A673 (cell line): ENCODE measurements at regions not wholly inside any gene's neighbourhood (a gene's known extent, or its start where the extent isn't known, plus 50 kb on each side); places are given as distances from the start of the nearest gene placed in this dataset.

Experiments
- BruUV-seq: library from RNA; stranded (reverse); fragments of 400-500 nt; replicated peaks from 2 replicates; lab custom pipeline; 2021; lab: Mats Ljungman, UMichigan
- CTCF ChIA-PET: fragments of 300-600 bp; sonication (Branson Sonifier 250); formaldehyde crosslinking; loops from one replicate; lab custom pipeline; 2022; ENCODE audit warnings: antibody characterized with exemption; lab: Charles Lee
- POLR2A ChIA-PET: fragments of 300-600 bp; sonication (Branson Sonifier 250); formaldehyde crosslinking; loops from one replicate; lab custom pipeline; 2022; ENCODE audit warnings: antibody characterized with exemption; ENCODE audit not compliant: low non-redundant PET; lab: Charles Lee
- DNase-seq: peaks from one replicate; pipeline ENCODE4 v3.0.0-alpha.2; 2015; ENCODE audit warnings: low spot score
- H3K27ac ChIP-seq: fragments of 200-600 bp; sonication (generic); 2 replicates; pipeline ENCODE4 v1.5.1; 2016; ENCODE audit warnings: mixed run types, low read depth, mild to moderate bottlenecking, mixed read lengths, antibody characterized with exemption, low read length; ENCODE audit not compliant: poor library complexity, severe bottlenecking
- H3K27me3 ChIP-seq: fragments of 200-600 bp; sonication (generic); replicated peaks from 2 replicates; pipeline ENCODE4 v1.6.1; 2017; ENCODE audit warnings: mixed run types, low read depth, mild to moderate bottlenecking, mixed read lengths, antibody characterized with exemption, low read length; ENCODE audit not compliant: insufficient read depth, poor library complexity
- H3K36me3 ChIP-seq: fragments of 200-600 bp; sonication (generic); 2 replicates; pipeline ENCODE4 v1.6.1; 2016; ENCODE audit warnings: mixed run types, mild to moderate bottlenecking, mixed read lengths, antibody characterized with exemption, low read length; ENCODE audit not compliant: insufficient read depth, poor library complexity, severe bottlenecking
- H3K4me1 ChIP-seq: fragments of 200-600 bp; sonication (generic); 2 replicates; pipeline ENCODE4 v1.6.1; 2017; ENCODE audit warnings: mixed run types, mild to moderate bottlenecking, mixed read lengths, antibody characterized with exemption, low read length; ENCODE audit not compliant: insufficient read depth, poor library complexity, severe bottlenecking
- H3K4me3 ChIP-seq: fragments of 200-600 bp; sonication (generic); 2 replicates; pipeline ENCODE4 v1.5.1; 2016; ENCODE audit warnings: low read depth, mixed run types, mild to moderate bottlenecking, mixed read lengths, low read length; ENCODE audit not compliant: poor library complexity, severe bottlenecking
- H3K9me3 ChIP-seq: fragments of 200-600 bp; sonication (generic); 2 replicates; pipeline ENCODE4 v1.6.1; 2016; ENCODE audit warnings: mixed run types, low read depth, mild to moderate bottlenecking, mixed read lengths, antibody characterized with exemption, low read length; ENCODE audit not compliant: poor library complexity, severe bottlenecking
- CTCF ChIP-seq: fragments of 300-800, 200-600 bp; sonication (generic); conservative IDR thresholded peaks from 2 replicates; pipeline ENCODE4 v1.5.1; 2017; ENCODE audit warnings: low read depth, mild to moderate bottlenecking, antibody characterized with exemption, low read length, moderate library complexity, mixed read lengths
- EZH2 ChIP-seq: fragments of 200-600 bp; sonication (generic); IDR thresholded peaks from 2 replicates; pipeline ENCODE4 v1.6.1; 2017; ENCODE audit warnings: borderline replicate concordance, low read depth, mild to moderate bottlenecking, mixed read lengths, antibody characterized with exemption, low read length; ENCODE audit not compliant: poor library complexity, severe bottlenecking
- intact Hi-C: fragments of 100-400 bp; cut with micrococcal nuclease; formaldehyde crosslinking; loops from one replicate; pipeline ENCODE4 v1.10.0; 2022; ENCODE audit not compliant: unreplicated experiment

DNA sequence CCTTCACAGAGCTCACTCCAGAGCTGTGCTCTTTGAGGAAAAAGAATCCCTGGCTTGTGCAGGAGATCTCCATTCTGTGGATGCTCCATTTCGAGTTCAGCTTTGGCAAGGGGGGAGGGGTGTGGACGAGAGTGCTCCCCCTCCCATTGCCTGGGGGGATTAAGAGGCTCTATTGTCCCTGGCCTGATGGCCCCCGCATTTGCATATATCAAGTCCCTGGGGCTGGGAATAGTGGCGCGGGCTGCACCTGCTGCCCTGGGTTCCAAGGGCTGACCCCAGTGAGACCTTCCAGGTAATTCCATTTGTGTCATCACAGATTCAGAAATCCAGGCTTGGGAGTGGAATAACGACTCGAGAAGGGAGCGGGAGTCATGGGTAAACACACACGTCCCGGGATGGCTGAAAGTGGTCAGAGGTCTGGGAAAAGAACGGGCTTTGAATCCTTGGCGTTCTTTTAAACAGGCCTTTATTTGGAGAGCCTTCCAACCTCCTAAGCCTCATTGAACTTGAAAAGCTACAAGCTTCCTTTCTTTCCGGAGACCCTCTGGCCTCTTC lies 479.3 kb downstream of the HS3ST3B1 start:
- intact Hi-C loops, result no loop called here
- ChIA-PET CTCF (no interaction called here), POLR2A (no interaction called here)
- Histone ChIP-seq H3K27me3 (no peaks in the 10 kb centered on the region), H3K9me3 (peaks cover 52% of the 10 kb centered on the region), H3K27ac (no peak overlapping the region), H3K36me3 (no peaks in the 10 kb centered on the region), H3K4me1 (no peaks in the 10 kb centered on the region), H3K4me3 (no peak overlapping the region)
- DNase-seq, result no peak
- TF ChIP-seq CTCF (no peak), EZH2 (no peak)
- no TSS peak for BruUV-seq

GRCh38 chr17:14779241-14779640 lies 478.4 kb downstream of the HS3ST3B1 start:
- no peak for DNase-seq
- H3K9me3 ChIP-seq, result peaks cover 46% of the 10 kb centered on the region
- no peak overlapping the region for H3K27ac ChIP-seq
- no peaks in the 10 kb centered on the region for H3K4me1 ChIP-seq
- intact Hi-C loops, result no loop called here
- TF ChIP-seq EZH2 (no peak), CTCF (no peak)
- no TSS peak for BruUV-seq
- no peak overlapping the region for H3K4me3 ChIP-seq
- no peaks in the 10 kb centered on the region for H3K27me3 ChIP-seq
- POLR2A ChIA-PET, result no interaction called here
- CTCF ChIA-PET, result no interaction called here
- H3K36me3 ChIP-seq, result no peaks in the 10 kb centered on the region

- no peak for DNase-seq
- Histone ChIP-seq H3K27ac (no peak overlapping the region), H3K36me3 (no peaks in the 10 kb centered on the region), H3K27me3 (no peaks in the 10 kb centered on the region), H3K4me3 (no peak overlapping the region), H3K9me3 (peaks cover 46% of the 10 kb centered on the region), H3K4me1 (no peaks in the 10 kb centered on the region)
- POLR2A ChIA-PET, result no interaction called here
- TF ChIP-seq EZH2 (no peak), CTCF (no peak)
- CTCF ChIA-PET, result no interaction called here
- intact Hi-C loops, result no loop called here
- BruUV-seq, result no TSS peak
Measured at GRCh38 chr17:14777291-14777690, 476.4 kb downstream of the HS3ST3B1 start.
